ENCODE measurements at regions not wholly inside any gene's neighbourhood (a gene's known extent, or its start where the extent isn't known, plus 50 kb on each side); places are given as distances from the start of the nearest gene placed in this dataset.
A peak's percentile ranks its signal among the peaks of the same experiment; 100 is the strongest.

DNA sequence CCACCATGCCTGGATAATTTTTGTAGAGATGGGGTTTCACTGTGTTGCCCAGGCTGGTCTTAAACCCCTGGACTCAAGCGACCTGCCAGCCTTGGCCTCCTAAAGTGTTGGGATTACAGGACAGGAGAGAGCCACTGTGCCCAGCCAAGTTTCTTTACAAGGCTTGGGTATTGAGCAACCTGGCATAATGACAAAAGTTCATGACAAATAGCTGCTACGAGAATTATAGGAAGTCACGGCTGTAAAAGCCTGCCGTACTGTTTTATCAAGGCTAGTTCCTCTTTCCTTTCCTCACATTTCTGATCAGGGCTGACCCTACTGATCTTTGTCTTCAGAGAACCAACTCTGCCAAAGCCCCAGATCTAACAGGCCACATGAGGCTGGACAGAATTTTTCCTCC, 490.4 kb upstream of the SPRED2 start:
- Histone ChIP-seq H3K27ac (ENCODE audit: low read depth in 2 of 2, low read length in 1 of 2) (peak overlapping the region; percentile 1 to 6), H3K36me3 (ENCODE audit: control insufficient read depth in 2 of 2, insufficient read depth in 2 of 2, low read length in 1 of 2) (no peaks in the 10 kb centered on the region), H3K27me3 (ENCODE audit: control insufficient read depth in 1 of 2, insufficient read depth in 2 of 2, low read length in 2 of 2) (no peaks in the 10 kb centered on the region), H3K4me3 (ENCODE audit: low read depth in 1 of 2, low read length in 2 of 2) (no peak overlapping the region), H3K9me3 (ENCODE audit: control insufficient read depth in 2 of 2, insufficient read depth in 1 of 2, low read depth in 1 of 2, low read length in 1 of 2) (no peaks in the 10 kb centered on the region), H3K4me1 (ENCODE audit: control insufficient read depth in 2 of 2, insufficient read depth in 2 of 2, low read length in 1 of 2) (peaks cover 0 to 2% of the 10 kb centered on the region in 2 donors)
- 22 to 25% methylated on average over 4 of the region's 4 CpGs for WGBS, 2 donors

- H3K27ac ChIP-seq (ENCODE audit: low read depth in 2 of 2, low read length in 1 of 2) = peak overlapping the region in 1 of 2 donors; percentile 6
- WGBS, 2 donors = 54 to 61% methylated on average over 4 of the region's 4 CpGs
Observed at GRCh38 chr2:65922030-65922429, 489.6 kb upstream of the SPRED2 start.

DNA sequence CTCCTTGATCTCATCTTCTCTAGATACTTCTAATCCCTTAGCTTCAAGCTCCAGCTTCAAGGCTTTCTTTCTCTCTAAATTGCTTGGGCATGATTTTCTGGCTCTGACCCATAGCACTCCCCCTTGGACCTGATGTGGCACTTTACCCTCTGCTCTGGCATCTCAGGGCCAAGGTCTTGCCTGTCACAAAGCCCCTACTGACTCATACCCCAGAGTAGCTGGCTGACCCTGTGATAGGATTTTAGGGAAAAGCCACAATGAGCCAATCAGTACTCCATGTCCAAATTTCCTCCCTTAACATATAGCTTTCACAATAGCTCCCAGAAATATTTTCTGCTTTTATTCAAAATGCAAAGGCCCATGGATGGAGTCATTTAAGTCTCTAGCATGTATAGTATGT, 488.7 kb upstream of the SPRED2 start:
- Histone ChIP-seq H3K27me3 (ENCODE audit: control insufficient read depth in 1 of 2, insufficient read depth in 2 of 2, low read length in 2 of 2) (no peaks in the 10 kb centered on the region), H3K4me3 (ENCODE audit: low read depth in 1 of 2, low read length in 2 of 2) (no peak overlapping the region), H3K27ac (ENCODE audit: low read depth in 2 of 2, low read length in 1 of 2) (no peak overlapping the region), H3K36me3 (ENCODE audit: control insufficient read depth in 2 of 2, insufficient read depth in 2 of 2, low read length in 1 of 2) (no peaks in the 10 kb centered on the region), H3K9me3 (ENCODE audit: control insufficient read depth in 2 of 2, insufficient read depth in 1 of 2, low read depth in 1 of 2, low read length in 1 of 2) (no peaks in the 10 kb centered on the region), H3K4me1 (ENCODE audit: control insufficient read depth in 2 of 2, insufficient read depth in 2 of 2, low read length in 1 of 2) (peaks cover 0 to 2% of the 10 kb centered on the region in 2 donors)

More at GRCh38 chr2:65922030-65922429, 489.6 kb upstream of the SPRED2 start:
- Histone ChIP-seq H3K4me3 (ENCODE audit: low read depth in 1 of 2, low read length in 2 of 2) (no peak overlapping the region), H3K36me3 (ENCODE audit: control insufficient read depth in 2 of 2, insufficient read depth in 2 of 2, low read length in 1 of 2) (no peaks in the 10 kb centered on the region), H3K27me3 (ENCODE audit: control insufficient read depth in 1 of 2, insufficient read depth in 2 of 2, low read length in 2 of 2) (no peaks in the 10 kb centered on the region), H3K9me3 (ENCODE audit: control insufficient read depth in 2 of 2, insufficient read depth in 1 of 2, low read depth in 1 of 2, low read length in 1 of 2) (no peaks in the 10 kb centered on the region), H3K4me1 (ENCODE audit: control insufficient read depth in 2 of 2, insufficient read depth in 2 of 2, low read length in 1 of 2) (peaks cover 0 to 2% of the 10 kb centered on the region in 2 donors)

GRCh38 chr2:65920659-65921058, 488.3 kb upstream of the SPRED2 start:
- WGBS, 2 donors = 90 to 96% methylated on average over 6 of the region's 6 CpGs
- no peaks in the 10 kb centered on the region for H3K9me3 ChIP-seq (ENCODE audit: control insufficient read depth in 2 of 2, insufficient read depth in 1 of 2, low read depth in 1 of 2, low read length in 1 of 2)
- peaks cover 0 to 2% of the 10 kb centered on the region in 2 donors for H3K4me1 ChIP-seq (ENCODE audit: control insufficient read depth in 2 of 2, insufficient read depth in 2 of 2, low read length in 1 of 2)
- H3K4me3 ChIP-seq (ENCODE audit: low read depth in 1 of 2, low read length in 2 of 2) = no peak overlapping the region
- no peak overlapping the region for H3K27ac ChIP-seq (ENCODE audit: low read depth in 2 of 2, low read length in 1 of 2)
- H3K36me3 ChIP-seq (ENCODE audit: control insufficient read depth in 2 of 2, insufficient read depth in 2 of 2, low read length in 1 of 2) = no peaks in the 10 kb centered on the region
- no peaks in the 10 kb centered on the region for H3K27me3 ChIP-seq (ENCODE audit: control insufficient read depth in 1 of 2, insufficient read depth in 2 of 2, low read length in 2 of 2)

- Histone ChIP-seq H3K9me3 (ENCODE audit: control insufficient read depth in 2 of 2, insufficient read depth in 1 of 2, low read depth in 1 of 2, low read length in 1 of 2) (no peaks in the 10 kb centered on the region), H3K4me3 (ENCODE audit: low read depth in 1 of 2, low read length in 2 of 2) (no peak overlapping the region), H3K36me3 (ENCODE audit: control insufficient read depth in 2 of 2, insufficient read depth in 2 of 2, low read length in 1 of 2) (no peaks in the 10 kb centered on the region), H3K27ac (ENCODE audit: low read depth in 2 of 2, low read length in 1 of 2) (peak overlapping the region in 1 of 2 donors; percentile 20), H3K27me3 (ENCODE audit: control insufficient read depth in 1 of 2, insufficient read depth in 2 of 2, low read length in 2 of 2) (no peaks in the 10 kb centered on the region), H3K4me1 (ENCODE audit: control insufficient read depth in 2 of 2, insufficient read depth in 2 of 2, low read length in 1 of 2) (peaks cover 0 to 2% of the 10 kb centered on the region in 2 donors)
- 67 to 73% methylated on average over 7 of the region's 7 CpGs for WGBS, 2 donors
Observed at GRCh38 chr2:65919550-65920188, 487.3 kb upstream of the SPRED2 start.

GRCh38 chr2:65918760-65919187, 486.4 kb upstream of the SPRED2 start:
- 55 to 69% methylated on average over 3 of the region's 3 CpGs for WGBS, 2 donors
- no peak overlapping the region for H3K27ac ChIP-seq (ENCODE audit: low read depth in 2 of 2, low read length in 1 of 2)
- H3K4me3 ChIP-seq (ENCODE audit: low read depth in 1 of 2, low read length in 2 of 2) = no peak overlapping the region
- peaks cover 0 to 2% of the 10 kb centered on the region in 2 donors for H3K4me1 ChIP-seq (ENCODE audit: control insufficient read depth in 2 of 2, insufficient read depth in 2 of 2, low read length in 1 of 2)
- no peaks in the 10 kb centered on the region for H3K9me3 ChIP-seq (ENCODE audit: control insufficient read depth in 2 of 2, insufficient read depth in 1 of 2, low read depth in 1 of 2, low read length in 1 of 2)
- H3K36me3 ChIP-seq (ENCODE audit: control insufficient read depth in 2 of 2, insufficient read depth in 2 of 2, low read length in 1 of 2) = no peaks in the 10 kb centered on the region
- no peaks in the 10 kb centered on the region for H3K27me3 ChIP-seq (ENCODE audit: control insufficient read depth in 1 of 2, insufficient read depth in 2 of 2, low read length in 2 of 2)

- WGBS, 2 donors = 73 to 84% methylated on average over 2 of the region's 2 CpGs
- H3K4me3 ChIP-seq (ENCODE audit: low read depth in 1 of 2, low read length in 2 of 2) = no peak overlapping the region
- H3K4me1 ChIP-seq (ENCODE audit: control insufficient read depth in 2 of 2, insufficient read depth in 2 of 2, low read length in 1 of 2) = peaks cover 0 to 2% of the 10 kb centered on the region in 2 donors
- H3K36me3 ChIP-seq (ENCODE audit: control insufficient read depth in 2 of 2, insufficient read depth in 2 of 2, low read length in 1 of 2) = no peaks in the 10 kb centered on the region
- no peaks in the 10 kb centered on the region for H3K9me3 ChIP-seq (ENCODE audit: control insufficient read depth in 2 of 2, insufficient read depth in 1 of 2, low read depth in 1 of 2, low read length in 1 of 2)
- H3K27me3 ChIP-seq (ENCODE audit: control insufficient read depth in 1 of 2, insufficient read depth in 2 of 2, low read length in 2 of 2) = no peaks in the 10 kb centered on the region
- H3K27ac ChIP-seq (ENCODE audit: low read depth in 2 of 2, low read length in 1 of 2) = no peak overlapping the region
Observed at GRCh38 chr2:65917986-65918385, 485.6 kb upstream of the SPRED2 start.

- Histone ChIP-seq H3K4me1 (ENCODE audit: control insufficient read depth in 2 of 2, insufficient read depth in 2 of 2, low read length in 1 of 2) (no peaks in the 10 kb centered on the region), H3K36me3 (ENCODE audit: control insufficient read depth in 2 of 2, insufficient read depth in 2 of 2, low read length in 1 of 2) (no peaks in the 10 kb centered on the region), H3K9me3 (ENCODE audit: control insufficient read depth in 2 of 2, insufficient read depth in 1 of 2, low read depth in 1 of 2, low read length in 1 of 2) (no peaks in the 10 kb centered on the region), H3K4me3 (ENCODE audit: low read depth in 1 of 2, low read length in 2 of 2) (no peak overlapping the region), H3K27ac (ENCODE audit: low read depth in 2 of 2, low read length in 1 of 2) (no peak overlapping the region), H3K27me3 (ENCODE audit: control insufficient read depth in 1 of 2, insufficient read depth in 2 of 2, low read length in 2 of 2) (no peaks in the 10 kb centered on the region)
- 86 to 90% methylated on average over 2 of the region's 2 CpGs for WGBS, 2 donors
Observed at GRCh38 chr2:65916785-65917295, 484.4 kb upstream of the SPRED2 start.

DNA sequence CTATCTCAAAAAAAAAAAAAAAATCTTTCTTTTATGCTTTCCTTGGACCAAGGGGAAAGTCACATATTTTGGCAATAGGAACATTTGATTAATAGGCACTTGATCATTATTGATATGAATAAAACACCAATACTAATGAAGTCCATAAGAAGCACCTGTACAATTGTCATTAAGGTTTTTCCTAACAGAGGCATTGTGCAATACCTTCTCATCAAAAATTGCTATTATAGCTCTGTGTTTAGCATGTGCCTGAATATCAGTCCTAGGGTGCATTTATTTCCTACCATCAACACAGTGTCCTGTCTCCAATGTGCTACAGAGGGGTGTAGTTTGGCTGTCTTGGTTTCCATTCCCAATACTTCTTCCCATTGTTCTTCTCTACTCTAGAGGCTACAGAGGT, 483.8 kb upstream of the SPRED2 start:
- Histone ChIP-seq H3K27ac (ENCODE audit: low read depth in 2 of 2, low read length in 1 of 2) (no peak overlapping the region), H3K4me3 (ENCODE audit: low read depth in 1 of 2, low read length in 2 of 2) (no peak overlapping the region), H3K4me1 (ENCODE audit: control insufficient read depth in 2 of 2, insufficient read depth in 2 of 2, low read length in 1 of 2) (no peaks in the 10 kb centered on the region), H3K9me3 (ENCODE audit: control insufficient read depth in 2 of 2, insufficient read depth in 1 of 2, low read depth in 1 of 2, low read length in 1 of 2) (no peaks in the 10 kb centered on the region), H3K36me3 (ENCODE audit: control insufficient read depth in 2 of 2, insufficient read depth in 2 of 2, low read length in 1 of 2) (no peaks in the 10 kb centered on the region), H3K27me3 (ENCODE audit: control insufficient read depth in 1 of 2, insufficient read depth in 2 of 2, low read length in 2 of 2) (no peaks in the 10 kb centered on the region)

DNA sequence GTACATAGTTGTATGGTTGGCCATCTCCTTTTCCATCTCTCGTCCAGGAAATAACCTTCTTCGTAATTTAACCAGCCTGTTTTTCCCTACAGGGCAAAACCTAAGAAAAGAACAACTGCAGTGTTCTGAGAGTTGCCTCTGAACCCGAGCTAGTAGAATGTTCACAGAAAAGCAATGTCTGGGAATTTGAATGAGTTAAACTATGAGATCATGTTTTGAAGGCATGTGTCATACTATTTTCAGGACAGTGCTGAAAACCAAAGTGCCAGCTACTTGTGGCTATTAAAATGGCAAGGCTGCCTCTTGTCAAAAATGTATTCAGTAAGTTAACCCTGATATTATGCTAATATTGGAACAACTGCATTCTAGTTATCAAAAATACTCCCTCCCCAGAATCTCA, 482.9 kb upstream of the SPRED2 start:
- no peaks in the 10 kb centered on the region for H3K4me1 ChIP-seq (ENCODE audit: control insufficient read depth in 2 of 2, insufficient read depth in 2 of 2, low read length in 1 of 2)
- no peak overlapping the region for H3K4me3 ChIP-seq (ENCODE audit: low read depth in 1 of 2, low read length in 2 of 2)
- no peaks in the 10 kb centered on the region for H3K9me3 ChIP-seq (ENCODE audit: control insufficient read depth in 2 of 2, insufficient read depth in 1 of 2, low read depth in 1 of 2, low read length in 1 of 2)
- WGBS, 2 donors = 82 to 89% methylated on average over 3 of the region's 3 CpGs
- peak overlapping the region in 1 of 2 donors; percentile 38 for H3K27ac ChIP-seq (ENCODE audit: low read depth in 2 of 2, low read length in 1 of 2)
- H3K27me3 ChIP-seq (ENCODE audit: control insufficient read depth in 1 of 2, insufficient read depth in 2 of 2, low read length in 2 of 2) = no peaks in the 10 kb centered on the region
- H3K36me3 ChIP-seq (ENCODE audit: control insufficient read depth in 2 of 2, insufficient read depth in 2 of 2, low read length in 1 of 2) = no peaks in the 10 kb centered on the region
